SK-N-SH treated with all-trans-retinoic acid at 6 μM for 48 hours (cell line): ENCODE measurements at regions not wholly inside any gene's neighbourhood (a gene's known extent, or its start where the extent isn't known, plus 50 kb on each side); places are given as distances from the start of the nearest gene placed in this dataset.

Experiments used
- ARNTL ChIP-seq: fragments of 450-650 bp; formaldehyde crosslinking; IDR thresholded peaks from 2 replicates; pipeline ENCODE4 v1.5.0; 2020; ENCODE audit warnings: low read depth, mild to moderate bottlenecking, moderate library complexity, borderline replicate concordance
- BACH2 ChIP-seq: fragments of 250-450 bp; sonication (Bioruptor Pico); IDR thresholded peaks from 2 replicates; pipeline ENCODE4 v1.9.0; 2021; ENCODE audit warnings: mild to moderate bottlenecking, borderline replicate concordance
- CREB5 ChIP-seq: fragments of 250-450 bp; sonication (Bioruptor Pico); IDR thresholded peaks from 2 replicates; pipeline ENCODE4 v1.5.1; 2020; ENCODE audit warnings: low read depth, mild to moderate bottlenecking, moderate library complexity
- CSDC2 ChIP-seq: fragments of 250-450 bp; sonication (Bioruptor Pico); IDR thresholded peaks from 2 replicates; pipeline ENCODE4 v1.5.0; 2020; ENCODE audit warnings: mild to moderate bottlenecking, moderate library complexity
- ISL1 ChIP-seq: fragments of 250-450 bp; sonication (Bioruptor Pico); IDR thresholded peaks from 2 replicates; pipeline ENCODE4 v2.1.2; 2022; ENCODE audit warnings: mild to moderate bottlenecking, moderate library complexity
- PATZ1 ChIP-seq: fragments of 250-450 bp; sonication (Bioruptor Pico); IDR thresholded peaks from 2 replicates; pipeline ENCODE4 v1.8.0; 2020; ENCODE audit warnings: mild to moderate bottlenecking, moderate library complexity, borderline replicate concordance
- SNAI2 ChIP-seq: fragments of 250-450 bp; sonication (Bioruptor Pico); IDR thresholded peaks from 2 replicates; pipeline ENCODE4 v1.5.0; 2020; ENCODE audit warnings: mild to moderate bottlenecking, moderate library complexity
- TSHZ2 ChIP-seq: fragments of 250-450 bp; sonication (Bioruptor Pico); IDR thresholded peaks from 2 replicates; pipeline ENCODE4 v1.5.0; 2020; ENCODE audit warnings: mild to moderate bottlenecking, moderate library complexity
- ZFP30 ChIP-seq: fragments of 450-650 bp; formaldehyde crosslinking; IDR thresholded peaks from 2 replicates; pipeline ENCODE4 v1.5.0; 2022; ENCODE audit warnings: mild to moderate bottlenecking, moderate library complexity
- ZNF70 ChIP-seq: fragments of 450-650 bp; formaldehyde crosslinking; IDR thresholded peaks from 2 replicates; pipeline ENCODE4 v1.5.0; 2020; ENCODE audit warnings: mild to moderate bottlenecking, moderate library complexity
- ZNF8 ChIP-seq: fragments of 450-650 bp; formaldehyde crosslinking; IDR thresholded peaks from 2 replicates; pipeline ENCODE4 v1.5.0; 2020; ENCODE audit warnings: mild to moderate bottlenecking, moderate library complexity

- TF ChIP-seq CREB5 (no peak), ZFP30 (CRISPR knock-in tag) (no peak), SNAI2 (CRISPR knock-in tag) (no peak), BACH2 (CRISPR knock-in tag) (no peak), PATZ1 (CRISPR knock-in tag) (no peak), ARNTL (CRISPR knock-in tag) (no peak), TSHZ2 (CRISPR knock-in tag) (no peak), ZNF8 (CRISPR knock-in tag) (no peak), CSDC2 (CRISPR knock-in tag) (no peak), ZNF70 (CRISPR knock-in tag) (no peak), ISL1 (CRISPR knock-in tag) (no peak)
Observed at GRCh38 chr1:163789911-163790310, 468.2 kb downstream of the NUF2 start.
